ENCODE measurements at regions not wholly inside any gene's neighbourhood (a gene's known extent, or its start where the extent isn't known, plus 50 kb on each side); places are given as distances from the start of the nearest gene placed in this dataset.

- ATAC-seq = no peak
- TF ChIP-seq ZNF8 (CRISPR knock-in tag; IDR thresholded peaks at IDR 0.05) (no peak), RARB (CRISPR knock-in tag; IDR thresholded peaks at IDR 0.05) (no peak), PATZ1 (CRISPR knock-in tag; IDR thresholded peaks at IDR 0.05; ENCODE audit: borderline replicate concordance) (no peak), ARNTL (CRISPR knock-in tag; IDR thresholded peaks at IDR 0.05; ENCODE audit: borderline replicate concordance, low read depth) (no peak), PPARA (CRISPR knock-in tag; IDR thresholded peaks at IDR 0.05; ENCODE audit: borderline replicate concordance) (no peak), POU6F1 (CRISPR knock-in tag; IDR thresholded peaks at IDR 0.05; ENCODE audit: borderline replicate concordance, low read depth) (no peak), BACH2 (CRISPR knock-in tag; IDR thresholded peaks at IDR 0.05; ENCODE audit: borderline replicate concordance) (no peak), GLIS3 (CRISPR knock-in tag; IDR thresholded peaks at IDR 0.05) (no peak)
Measured at GRCh38 chr9:134562146-134562849, 79.3 kb upstream of the COL5A1 start.

- no peak for ATAC-seq
- TF ChIP-seq CREB5 (CRISPR knock-in tag; IDR thresholded peaks at IDR 0.05; ENCODE audit: low read depth) (no peak), ISL1 (CRISPR knock-in tag; IDR thresholded peaks at IDR 0.05) (no peak), CSDC2 (CRISPR knock-in tag; IDR thresholded peaks at IDR 0.05) (no peak), TCF4 (CRISPR knock-in tag; IDR thresholded peaks at IDR 0.05; ENCODE audit: borderline replicate concordance) (no peak), POU6F1 (CRISPR knock-in tag; IDR thresholded peaks at IDR 0.05; ENCODE audit: borderline replicate concordance, low read depth) (no peak), CSRNP3 (CRISPR knock-in tag; IDR thresholded peaks at IDR 0.05) (no peak), RARB (CRISPR knock-in tag; IDR thresholded peaks at IDR 0.05) (no peak), ZFP30 (CRISPR knock-in tag; IDR thresholded peaks at IDR 0.05) (no peak), SNAI2 (CRISPR knock-in tag; IDR thresholded peaks at IDR 0.05) (no peak), PPARA (CRISPR knock-in tag; IDR thresholded peaks at IDR 0.05; ENCODE audit: borderline replicate concordance) (no peak), ARNTL (CRISPR knock-in tag; IDR thresholded peaks at IDR 0.05; ENCODE audit: borderline replicate concordance, low read depth) (no peak), BACH2 (CRISPR knock-in tag; IDR thresholded peaks at IDR 0.05; ENCODE audit: borderline replicate concordance) (no peak), GLIS3 (CRISPR knock-in tag; IDR thresholded peaks at IDR 0.05) (no peak), ZFP3 (CRISPR knock-in tag; IDR thresholded peaks at IDR 0.05) (no peak), ZNF70 (CRISPR knock-in tag; IDR thresholded peaks at IDR 0.05) (no peak), ZNF565 (CRISPR knock-in tag; conservative IDR thresholded peaks at IDR 0.05; ENCODE audit: low read depth) (no peak), PATZ1 (CRISPR knock-in tag; IDR thresholded peaks at IDR 0.05; ENCODE audit: borderline replicate concordance) (no peak), TSHZ2 (CRISPR knock-in tag; IDR thresholded peaks at IDR 0.05) (no peak), TOX (CRISPR knock-in tag; IDR thresholded peaks at IDR 0.05; ENCODE audit: borderline replicate concordance) (no peak)
Measured at GRCh38 chr9:134563397-134563796, 78.2 kb upstream of the COL5A1 start.

All from SK-N-SH treated with all-trans-retinoic acid at 6 μM for 48 hours (cell line).